Lower leg skin (tissue), 4 donors: ENCODE measurements at regions not wholly inside any gene's neighbourhood (a gene's known extent, or its start where the extent isn't known, plus 50 kb on each side); places are given as distances from the start of the nearest gene placed in this dataset.
A peak's percentile ranks its signal among the peaks of the same experiment; 100 is the strongest.

Experiments used
- DNase-seq, 2 donors: peaks; one replicate each; pipeline ENCODE4 v3.0.0-alpha.2; 2019; ENCODE audit warnings: low spot score in 2 of 2
- H3K4me3 ChIP-seq: fragments of 200-600 bp; sonication (generic); 2 replicates; pipeline ENCODE4 v1.5.1; 2017; ENCODE audit warnings: mild to moderate bottlenecking, low read depth; ENCODE audit not compliant: poor library complexity, severe bottlenecking
- CTCF ChIP-seq, 3 donors: fragments of 450-650 bp; IDR thresholded peaks; one replicate each; pipeline ENCODE4 v1.5.1; 2016; ENCODE audit warnings: antibody characterized with exemption in 3 of 3, mild to moderate bottlenecking in 3 of 3, moderate library complexity in 2 of 3
- POLR2A ChIP-seq, 2 donors: fragments of 450-650 bp; IDR thresholded peaks; one replicate each; pipeline ENCODE4 v1.6.1; 2016 to 2017; ENCODE audit warnings: antibody characterized with exemption in 2 of 2, mild to moderate bottlenecking in 1 of 2, moderate library complexity in 1 of 2
- WGBS, 2 donors: methylation state at CpG; one replicate each; pipeline ENCODE4 v1.1.5; 2018; 5-methylcytosine and 5-hydroxymethylcytosine counted together
- intact Hi-C: fragments of 100-400 bp; cut with DNase I; formaldehyde crosslinking; loops from one replicate; pipeline ENCODE4 v1.15.0; 2023; ENCODE audit warnings: low total_unique reads

GRCh38 chr1:37387854-37388253, 86.5 kb upstream of the ZC3H12A start:
- DNase-seq, result peak in 1 of 2 donors; percentile 36
- no peak for TF ChIP-seq CTCF (IDR thresholded peaks at IDR 0.05)
- TF ChIP-seq POLR2A (IDR thresholded peaks at IDR 0.05), result no peak
- intact Hi-C loops, result no loop called here
- 89% methylated on average over 5 of the region's 5 CpGs for WGBS, 2 donors
- no peak overlapping the region for H3K4me3 ChIP-seq

GRCh38 chr1:37389327-37389726, 85.1 kb upstream of the ZC3H12A start:
- no peak overlapping the region for H3K4me3 ChIP-seq
- TF ChIP-seq CTCF (IDR thresholded peaks at IDR 0.05), result no peak
- TF ChIP-seq POLR2A (IDR thresholded peaks at IDR 0.05), result no peak
- WGBS, 2 donors, result 86 to 88% methylated on average over 6 of the region's 6 CpGs
- intact Hi-C loops, result no loop called here
- peak in 1 of 2 donors; percentile 42 for DNase-seq

GRCh38 chr1:37391211-37392011, 83.0 kb upstream of the ZC3H12A start:
- 19 to 20% methylated on average over 11 of the region's 11 CpGs for WGBS, 2 donors
- TF ChIP-seq POLR2A (IDR thresholded peaks at IDR 0.05) (no peak), CTCF (IDR thresholded peaks at IDR 0.05) (no peak)
- intact Hi-C loops, result no loop called here
- H3K4me3 ChIP-seq, result no peak overlapping the region
- peak in 1 of 2 donors; percentile 62 for DNase-seq

- H3K4me3 ChIP-seq, result no peak overlapping the region
- TF ChIP-seq POLR2A (IDR thresholded peaks at IDR 0.05) (no peak), CTCF (IDR thresholded peaks at IDR 0.05) (no peak)
- intact Hi-C loops, result no loop called here
- DNase-seq, result peak in 1 of 2 donors; percentile 50
- 45 to 67% methylated on average over 5 of the region's 5 CpGs for WGBS, 2 donors
These were observed 82.3 kb upstream of the ZC3H12A start for GRCh38 chr1:37392051-37392450.

GRCh38 chr1:37393173-37394120, 80.9 kb upstream of the ZC3H12A start:
- no peak for TF ChIP-seq CTCF (IDR thresholded peaks at IDR 0.05)
- no peak for TF ChIP-seq POLR2A (IDR thresholded peaks at IDR 0.05)
- peak in 1 of 2 donors; percentile 42 for DNase-seq
- H3K4me3 ChIP-seq, result no peak overlapping the region
- intact Hi-C loops, result no loop called here
- WGBS, 2 donors, result 49 to 54% methylated on average over 11 of the region's 11 CpGs
